Spleen (tissue), 11 donors: ENCODE measurements at regions not wholly inside any gene's neighbourhood (a gene's known extent, or its start where the extent isn't known, plus 50 kb on each side); places are given as distances from the start of the nearest gene placed in this dataset.
"Not testable (repeated sequence)": the region's sequence is repeated elsewhere in the genome, so short reads cannot be mapped to it uniquely, and the experiment has no call there.

Experiments used
- DNase-seq: peaks from one replicate; pipeline ENCODE4 v3.0.0-alpha.2; 2020
- H3K27ac ChIP-seq, 8 donors: fragments of 200-600 bp; sonication (generic) in 7 of 8; 1 replicate in 4 of 8; 2 replicates in 4 of 8; pipeline versions ENCODE4 v1.5.0 to v1.8.0; 2016 to 2021; ENCODE audit warnings: inconsistent platforms in 4 of 8, mild to moderate bottlenecking in 4 of 8, moderate library complexity in 1 of 8
- H3K27me3 ChIP-seq, 7 donors: fragments of 200-600 bp; sonication (generic) in 6 of 7; replicated peaks in 1 of 7; 1 replicate in 4 of 7; 2 replicates in 3 of 7; pipeline versions ENCODE4 v1.5.0 to v1.8.0; 2016 to 2021; ENCODE audit warnings: inconsistent platforms in 3 of 7, mild to moderate bottlenecking in 1 of 7
- H3K36me3 ChIP-seq, 6 donors: fragments of 200-600 bp; sonication (generic) in 5 of 6; 1 replicate in 4 of 6; 2 replicates in 2 of 6; pipeline versions ENCODE4 v1.5.0 to v1.8.0; 2016 to 2021; ENCODE audit warnings: inconsistent platforms in 2 of 6
- H3K4me1 ChIP-seq, 6 donors: fragments of 200-600 bp; sonication (generic) in 5 of 6; 1 replicate in 3 of 6; 2 replicates in 3 of 6; pipeline versions ENCODE4 v1.5.0 to v1.8.0; 2016 to 2021; ENCODE audit warnings: inconsistent platforms in 3 of 6
- H3K4me3 ChIP-seq, 8 donors: fragments of 200-600 bp; sonication (generic) in 7 of 8; 1 replicate in 4 of 8; 2 replicates in 4 of 8; pipeline versions ENCODE4 v1.5.0 to v1.8.0; 2016 to 2021; ENCODE audit warnings: inconsistent platforms in 4 of 8, mild to moderate bottlenecking in 4 of 8, moderate library complexity in 2 of 8
- H3K9me3 ChIP-seq, 8 donors: fragments of 200-600 bp; sonication (generic) in 7 of 8; 1 replicate in 4 of 8; 2 replicates in 4 of 8; pipeline versions ENCODE4 v1.5.0 to v1.8.0; 2016 to 2021; ENCODE audit warnings: inconsistent platforms in 4 of 8
- POLR2A ChIP-seq, 3 donors: fragments of 450-650 bp; IDR thresholded peaks; one replicate each; pipeline ENCODE4 v1.5.1; 2017; ENCODE audit warnings: antibody characterized with exemption in 3 of 3, mild to moderate bottlenecking in 1 of 3
- POLR2AphosphoS5 ChIP-seq, 3 donors: sonication (generic); formaldehyde crosslinking; IDR thresholded peaks; one replicate each; pipeline ENCODE4 v1.5.1; 2017; ENCODE audit warnings: antibody characterized with exemption in 3 of 3
- WGBS, 5 donors: extraction: QIAGEN DNeasy Blood & Tissue Kit in 3 of 5; methylation state at CpG; one replicate each; pipeline versions ENCODE4 v1.1.5 to v1.1.7; 2013 to 2018; 5-methylcytosine and 5-hydroxymethylcytosine counted together
- intact Hi-C: fragments of 100-400 bp; cut with DNase I; formaldehyde crosslinking; loops from one replicate; pipeline ENCODE4 v1.15.0; 2023; ENCODE audit warnings: low total_unique reads
- TF ChIP-seq, protein P1 (sequence below), 11 experiments: fragments of 200-600 bp in 7 of 11; fragments of 450-650 bp in 4 of 11; sonication (generic) in 4 of 11; IDR thresholded peaks in 8 of 11; conservative IDR thresholded peaks in 3 of 11; 1 replicate in 7 of 11; 2 replicates in 4 of 11; pipeline versions ENCODE4 v1.4.0 to v1.8.0; 2016 to 2021; ENCODE audit warnings: antibody characterized with exemption in 11 of 11, inconsistent platforms in 4 of 11, mild to moderate bottlenecking in 1 of 11
- donor health status: healthy with polysubstance abuse.
- donor health status: DM: no; HTN: no; CAD: no; lungs with moderate emphysema.
- donor health status: DM: no; HTN: no; CAD: no.
- donor health status: Bipolar disorder and iron deficiency.
- donor health status: healthy.
- donor health status: DM: no; HTN: no; CAD: no.
- donor health status: DM: yes; HTN: yes; CAD: no.

DNA sequence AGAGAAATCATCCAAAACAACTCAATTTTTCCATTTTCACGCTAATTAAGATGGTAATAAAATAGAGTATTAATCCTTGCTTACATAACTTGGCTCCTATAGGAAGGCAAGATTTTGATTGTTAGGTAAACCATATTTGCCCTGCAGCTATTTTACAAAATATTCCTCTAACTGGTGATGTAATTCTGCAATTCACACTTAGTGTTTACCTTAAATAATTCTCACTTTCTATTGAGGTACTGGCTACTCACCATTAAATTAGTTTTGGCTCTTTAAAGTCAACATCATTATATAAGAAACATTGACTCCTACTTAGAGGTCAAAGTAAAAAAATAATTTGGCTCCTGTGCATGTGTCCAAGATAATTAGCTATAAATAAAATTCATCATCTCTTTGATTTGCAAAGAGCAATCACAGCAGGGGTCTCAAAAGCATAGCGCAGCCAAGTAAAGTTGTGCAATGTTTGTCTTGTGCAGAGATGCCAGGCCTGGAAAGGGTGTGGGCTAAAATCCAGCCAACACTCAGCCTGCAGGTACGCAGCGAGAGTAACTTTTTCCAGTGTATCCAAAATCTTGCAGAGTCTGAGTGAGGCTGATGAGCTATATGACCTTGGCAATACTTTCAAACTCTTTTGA lies 501.2 kb downstream of the MMUT start:
- DNase-seq = no peak
- no peak overlapping the region for H3K27ac ChIP-seq

DNA sequence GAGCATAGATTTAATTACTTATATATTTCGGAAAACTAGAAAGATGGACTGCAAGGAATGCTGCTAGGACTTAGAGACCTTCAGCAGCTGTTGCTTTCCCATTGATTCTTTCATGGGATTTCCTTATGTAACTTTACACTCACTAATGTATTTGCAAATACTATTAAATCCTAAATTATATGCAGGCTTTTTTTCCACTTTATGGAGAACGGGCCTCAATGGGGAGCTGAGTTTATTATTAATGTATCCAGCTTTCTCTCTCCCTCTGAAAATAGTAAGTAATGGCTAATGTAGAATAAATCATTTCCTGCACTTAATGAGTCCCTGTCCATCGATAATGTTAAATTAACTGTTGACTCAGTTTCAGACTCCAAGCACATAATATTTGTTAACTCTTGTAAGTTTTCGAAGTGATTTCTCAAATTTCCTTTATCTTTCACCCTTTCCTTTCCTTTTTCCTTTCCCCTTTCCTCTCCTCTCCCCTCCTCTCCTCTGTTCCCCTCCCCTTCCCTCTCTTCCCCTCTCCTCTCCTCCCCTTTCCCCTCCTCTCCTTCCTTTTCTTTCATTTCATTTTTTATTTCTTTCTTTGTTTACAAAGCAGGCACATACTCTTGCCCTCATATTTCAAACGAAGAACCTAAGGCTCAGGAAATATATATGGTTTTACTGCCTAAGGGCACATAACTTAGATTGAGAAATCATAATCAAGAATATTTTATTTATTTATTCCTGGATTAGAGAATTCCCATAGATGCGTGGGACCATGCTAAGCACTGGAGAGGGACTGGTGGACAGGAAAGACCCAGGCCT lies 503.6 kb downstream of the MMUT start:
- DNase-seq = no peak
- Histone ChIP-seq H3K4me3 (no peak overlapping the region), H3K27ac (no peak overlapping the region), H3K9me3 (peaks cover 0 to 3% (median 0%) of the 10 kb centered on the region in 8 donors), H3K36me3 (no peaks in the 10 kb centered on the region), H3K4me1 (no peaks in the 10 kb centered on the region), H3K27me3 (no peaks in the 10 kb centered on the region)
- intact Hi-C loops = no loop called here
- TF ChIP-seq, protein P1, sequence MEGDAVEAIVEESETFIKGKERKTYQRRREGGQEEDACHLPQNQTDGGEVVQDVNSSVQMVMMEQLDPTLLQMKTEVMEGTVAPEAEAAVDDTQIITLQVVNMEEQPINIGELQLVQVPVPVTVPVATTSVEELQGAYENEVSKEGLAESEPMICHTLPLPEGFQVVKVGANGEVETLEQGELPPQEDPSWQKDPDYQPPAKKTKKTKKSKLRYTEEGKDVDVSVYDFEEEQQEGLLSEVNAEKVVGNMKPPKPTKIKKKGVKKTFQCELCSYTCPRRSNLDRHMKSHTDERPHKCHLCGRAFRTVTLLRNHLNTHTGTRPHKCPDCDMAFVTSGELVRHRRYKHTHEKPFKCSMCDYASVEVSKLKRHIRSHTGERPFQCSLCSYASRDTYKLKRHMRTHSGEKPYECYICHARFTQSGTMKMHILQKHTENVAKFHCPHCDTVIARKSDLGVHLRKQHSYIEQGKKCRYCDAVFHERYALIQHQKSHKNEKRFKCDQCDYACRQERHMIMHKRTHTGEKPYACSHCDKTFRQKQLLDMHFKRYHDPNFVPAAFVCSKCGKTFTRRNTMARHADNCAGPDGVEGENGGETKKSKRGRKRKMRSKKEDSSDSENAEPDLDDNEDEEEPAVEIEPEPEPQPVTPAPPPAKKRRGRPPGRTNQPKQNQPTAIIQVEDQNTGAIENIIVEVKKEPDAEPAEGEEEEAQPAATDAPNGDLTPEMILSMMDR (IDR thresholded peaks at IDR 0.05 in 8 of 11, conservative IDR thresholded peaks at IDR 0.05 in 3 of 11) = no peak
- TF ChIP-seq POLR2AphosphoS5 (IDR thresholded peaks at IDR 0.05) (no peak), POLR2A (IDR thresholded peaks at IDR 0.05) (no peak)
- WGBS, 5 donors = 59 to 82% (median 74%) methylated on average over 6 of the region's 6 CpGs

More for the DNA sequence above, 501.2 kb downstream of the MMUT start:
- Histone ChIP-seq H3K4me3 (no peak overlapping the region), H3K36me3 (no peaks in the 10 kb centered on the region), H3K27me3 (no peaks in the 10 kb centered on the region), H3K4me1 (no peaks in the 10 kb centered on the region), H3K9me3 (peaks cover 0 to 7% (median 0%) of the 10 kb centered on the region in 8 donors)
- 82 to 90% (median 84%) methylated on average over 4 of the region's 4 CpGs for WGBS, 5 donors
- TF ChIP-seq POLR2A (IDR thresholded peaks at IDR 0.05) = no peak
- no peak for TF ChIP-seq POLR2AphosphoS5 (IDR thresholded peaks at IDR 0.05)
- TF ChIP-seq, protein P1 (IDR thresholded peaks at IDR 0.05 in 8 of 11, conservative IDR thresholded peaks at IDR 0.05 in 3 of 11) = no peak
- intact Hi-C loops = no loop called here

DNA sequence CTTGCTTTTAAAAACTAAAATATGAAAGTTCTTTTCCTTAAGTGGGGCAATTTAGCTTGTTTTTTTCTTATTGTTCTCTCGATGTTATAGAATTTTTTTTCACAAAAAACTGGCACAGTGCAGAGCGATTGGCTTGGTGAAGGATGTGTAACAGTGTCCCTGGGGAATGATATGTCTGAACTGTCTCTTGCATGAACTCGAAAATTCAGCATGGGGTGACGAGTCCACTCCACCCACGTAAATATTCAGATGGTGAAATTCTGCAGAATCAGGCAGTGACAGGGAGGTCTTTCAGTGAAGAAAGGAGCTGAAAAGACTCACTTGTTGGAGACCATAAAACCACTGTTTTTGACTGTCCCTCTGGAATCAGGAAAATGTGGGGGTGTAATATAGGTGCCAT lies 505.3 kb downstream of the MMUT start:
- no peak overlapping the region for H3K27ac ChIP-seq
- H3K9me3 ChIP-seq = peaks cover 0 to 3% (median 0%) of the 10 kb centered on the region in 8 donors
- TF ChIP-seq POLR2AphosphoS5 (IDR thresholded peaks at IDR 0.05) (no peak), POLR2A (IDR thresholded peaks at IDR 0.05) (no peak)
- TF ChIP-seq, protein P1 (IDR thresholded peaks at IDR 0.05 in 8 of 11, conservative IDR thresholded peaks at IDR 0.05 in 3 of 11) = no peak
- H3K27me3 ChIP-seq = no peaks in the 10 kb centered on the region
- no peaks in the 10 kb centered on the region for H3K36me3 ChIP-seq
- intact Hi-C loops = no loop called here
- WGBS, 5 donors = 72 to 86% (median 74%) methylated on average over 5 of the region's 5 CpGs
- H3K4me3 ChIP-seq = no peak overlapping the region
- no peak for DNase-seq
- H3K4me1 ChIP-seq = no peaks in the 10 kb centered on the region

DNA sequence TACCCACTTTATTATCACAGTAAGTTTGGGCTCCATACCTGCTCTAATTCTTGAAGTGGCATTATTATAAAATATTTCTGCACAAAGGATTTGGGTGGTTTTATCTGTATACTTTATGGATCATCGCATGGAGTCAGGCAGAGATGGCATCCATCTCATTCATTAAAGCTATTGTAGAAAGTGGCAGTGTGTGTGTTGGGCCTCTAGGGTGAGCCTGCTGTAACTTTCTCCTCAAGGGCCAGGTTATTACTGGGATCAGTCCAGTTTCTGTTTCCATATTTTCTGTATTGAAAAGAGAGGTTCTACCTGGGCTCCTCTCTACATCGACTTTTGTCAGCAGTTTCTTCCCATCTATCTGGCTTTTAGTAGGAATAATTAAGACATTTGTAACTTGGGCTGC lies 511.1 kb downstream of the MMUT start:
- H3K9me3 ChIP-seq = peaks cover 0 to 3% (median 0%) of the 10 kb centered on the region in 8 donors
- H3K36me3 ChIP-seq = no peaks in the 10 kb centered on the region
- H3K27ac ChIP-seq = no peak overlapping the region
- TF ChIP-seq, protein P1 (IDR thresholded peaks at IDR 0.05 in 8 of 11, conservative IDR thresholded peaks at IDR 0.05 in 3 of 11) = no peak
- TF ChIP-seq POLR2A (IDR thresholded peaks at IDR 0.05) = no peak
- no peak for TF ChIP-seq POLR2AphosphoS5 (IDR thresholded peaks at IDR 0.05)
- H3K4me3 ChIP-seq = no peak overlapping the region
- no peaks in the 10 kb centered on the region for H3K27me3 ChIP-seq
- no peak for DNase-seq
- 66 to 93% (median 89%) methylated on average over 2 of the region's 2 CpGs for WGBS, 5 donors
- intact Hi-C loops = no loop called here
- no peaks in the 10 kb centered on the region for H3K4me1 ChIP-seq

DNA sequence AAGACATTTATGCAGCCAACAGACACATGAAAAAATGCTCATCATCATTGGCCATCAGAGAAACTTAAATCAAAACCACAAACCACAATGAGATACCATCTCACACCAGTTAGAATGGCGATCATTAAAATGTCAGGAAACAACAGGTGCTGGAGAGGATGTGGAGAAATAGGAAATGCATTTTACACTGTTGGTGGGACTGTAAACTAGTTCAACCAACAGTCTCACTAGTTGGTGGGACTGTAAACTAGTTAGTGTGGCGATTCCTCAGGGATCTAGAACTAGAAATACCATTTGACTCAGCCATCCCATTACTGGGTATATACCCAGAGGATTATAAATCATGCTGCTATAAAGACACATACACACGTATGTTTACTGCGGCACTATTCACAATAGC lies 518.8 kb downstream of the MMUT start:
- WGBS, 5 donors = 73 to 80% (median 76%) methylated on average over 3 to 4 of the region's 4 CpGs
- peaks cover 0 to 13% (median 5%) of the 10 kb centered on the region in 8 donors for H3K9me3 ChIP-seq
- H3K27me3 ChIP-seq, DNase-seq, H3K27ac ChIP-seq, H3K4me3 ChIP-seq, H3K36me3 ChIP-seq, H3K4me1 ChIP-seq, intact Hi-C loops: not testable (repeated sequence)
